ENCODE measurements at regions not wholly inside any gene's neighbourhood (a gene's known extent, or its start where the extent isn't known, plus 50 kb on each side); places are given as distances from the start of the nearest gene placed in this dataset.

DNA sequence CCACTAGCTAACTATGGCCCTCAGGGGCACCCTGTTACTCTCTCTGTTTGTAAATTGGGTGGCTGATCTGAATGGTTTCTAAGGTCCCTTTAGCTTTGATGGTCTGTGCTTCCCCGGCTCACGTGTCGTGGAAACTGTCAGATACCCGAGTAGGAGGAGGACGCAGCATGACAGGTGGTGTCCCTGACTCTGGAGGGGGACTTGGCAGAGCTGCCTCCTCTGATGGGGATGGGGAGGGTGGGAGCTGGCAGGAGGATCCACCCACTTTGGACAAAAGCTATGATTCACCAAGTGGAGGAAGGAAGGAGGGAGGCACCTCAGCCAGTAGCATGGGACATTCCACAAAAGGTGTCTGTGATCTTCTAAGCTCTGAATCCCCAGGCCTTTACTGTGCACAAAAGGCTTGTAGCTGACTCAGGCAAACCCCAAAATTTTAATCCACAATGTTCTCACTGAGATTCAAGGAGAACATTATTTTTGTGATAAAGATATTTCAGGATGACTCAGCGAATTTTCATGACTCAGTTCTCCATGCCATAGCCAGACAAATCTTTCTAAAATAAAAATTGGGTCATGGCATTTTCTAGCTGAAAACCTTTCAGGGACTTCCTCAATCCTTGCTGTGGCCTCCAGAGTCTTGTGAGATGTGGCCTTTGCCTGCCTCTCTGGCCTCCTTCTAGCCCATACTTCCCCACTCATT is 131.0 kb upstream of the BRINP1 start:
- TF ChIP-seq ATOH8 (CRISPR knock-in tag; IDR thresholded peaks at IDR 0.05; ENCODE audit: low read depth) (no peak), NFE2L2 (conservative IDR thresholded peaks at IDR 0.05; ENCODE audit: low read length) (peak; percentile 96), MAFK (IDR thresholded peaks at IDR 0.05; ENCODE audit: partially characterized antibody) (peak; percentile 92)
- Histone ChIP-seq H3K9me3 (no peaks in the 10 kb centered on the region), H3K4me1 (no peaks in the 10 kb centered on the region), H3K27ac (peak overlapping the region in 1 of 2 experiments; percentile 48; a peak in 2 of 6 replicates), H3K4me3 (no peak overlapping the region), H3K4me2 (no peak overlapping the region)
- ChIA-PET CTCF (interaction anchor here (0.9 kb wide), 1 partner anchor 60 kb away, joined by 3 read pairs; no protein-coding TSS in a partner anchor), POLR2A (no interaction called here)
- FAIRE-seq (no peak), ATAC-seq (no peak), DNase-seq (ENCODE audit: low read depth in 1 of 2, low spot score in 1 of 2) (no peak)
- 35% methylated on average over 3 of the region's 6 CpGs for WGBS (ENCODE audit: missing lambda C conversion rate)

DNA sequence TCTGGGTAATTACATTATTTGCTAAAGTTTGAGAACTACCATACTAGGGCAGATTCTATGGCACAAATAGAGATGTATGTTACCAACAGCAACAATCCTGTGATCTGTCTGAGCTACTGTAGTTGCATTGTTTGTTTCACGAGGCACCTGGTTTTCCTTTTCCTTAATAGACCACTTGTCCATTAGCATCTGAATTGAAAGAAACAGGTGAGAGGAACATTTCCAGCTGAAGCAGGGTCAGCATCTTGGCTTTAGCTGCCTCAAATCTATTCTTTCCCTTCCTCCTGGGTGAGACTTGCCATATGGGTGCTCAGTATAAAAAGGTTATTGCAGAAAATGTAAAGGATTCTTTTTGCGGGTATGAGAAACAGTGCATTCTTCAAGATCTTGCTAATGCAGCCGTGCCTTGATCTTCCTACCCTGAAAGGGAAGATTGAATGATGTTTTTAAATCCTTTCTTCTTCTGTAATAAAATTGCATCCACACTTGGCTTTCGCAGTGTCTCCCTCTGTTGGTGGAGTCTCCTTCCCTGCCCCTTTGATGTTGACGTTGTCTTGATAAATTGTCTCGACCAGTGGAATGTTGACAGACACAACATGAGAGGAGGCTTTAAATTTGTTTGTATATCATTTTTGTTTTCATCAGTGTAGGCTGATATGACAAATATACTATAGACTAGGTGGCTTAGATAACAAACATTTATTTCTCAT is 118.0 kb upstream of the BRINP1 start:
- TF ChIP-seq GATA3 (IDR thresholded peaks at IDR 0.05; ENCODE audit: borderline replicate concordance) (no peak), EP300 (IDR thresholded peaks at IDR 0.05) (no peak), TFCP2L1 (CRISPR knock-in tag; IDR thresholded peaks at IDR 0.05) (no peak)
- no peaks in the 10 kb centered on the region for H3K4me1 ChIP-seq
- H3K4me3 ChIP-seq = no peak overlapping the region
- DNase-seq (ENCODE audit: low read depth in 1 of 2, low spot score in 1 of 2) (no peak), FAIRE-seq (no peak), ATAC-seq (no peak)
- no peak overlapping the region for H3K27ac ChIP-seq
- H3K9me3 ChIP-seq = no peaks in the 10 kb centered on the region
- ChIA-PET POLR2A (no interaction called here), CTCF (no interaction called here)
- H3K4me2 ChIP-seq = no peak overlapping the region
- WGBS (ENCODE audit: missing lambda C conversion rate) = 20% methylated on average over 6 of the region's 6 CpGs

DNA sequence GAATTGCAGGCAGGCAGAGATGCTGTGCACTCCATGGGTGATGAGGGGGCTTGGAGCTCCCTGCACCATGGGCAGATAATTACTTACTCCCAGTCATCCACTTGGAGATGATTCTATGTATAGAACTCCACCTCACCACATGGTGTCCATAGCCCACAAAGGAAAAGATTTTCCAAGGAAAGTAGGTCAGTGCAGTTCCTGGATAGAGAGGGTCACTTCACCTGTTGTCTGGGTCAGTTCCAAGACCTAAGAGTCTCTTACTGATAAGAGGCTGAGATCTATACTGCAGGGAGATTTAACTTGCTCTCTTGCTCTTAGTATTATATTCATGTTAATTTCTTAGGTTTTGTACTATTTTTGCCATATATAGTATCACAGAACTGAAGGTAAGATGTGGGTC is 113.9 kb upstream of the BRINP1 start:
- ATAC-seq = no peak
- no peaks in the 10 kb centered on the region for H3K4me1 ChIP-seq
- H3K9me3 ChIP-seq = no peaks in the 10 kb centered on the region
- CTCF ChIA-PET = interaction anchor here (1.0 kb wide), 1 partner anchor 73 kb away, joined by 4 read pairs; no protein-coding TSS in a partner anchor
- H3K4me3 ChIP-seq = no peak overlapping the region
- DNase-seq (ENCODE audit: low read depth in 1 of 2, low spot score in 1 of 2) = no peak
- no peak for TF ChIP-seq CBX8 (IDR thresholded peaks at IDR 0.05)
- H3K4me2 ChIP-seq = no peak overlapping the region
- H3K27ac ChIP-seq = no peak overlapping the region
- POLR2A ChIA-PET = no interaction called here
- FAIRE-seq = no peak

DNA sequence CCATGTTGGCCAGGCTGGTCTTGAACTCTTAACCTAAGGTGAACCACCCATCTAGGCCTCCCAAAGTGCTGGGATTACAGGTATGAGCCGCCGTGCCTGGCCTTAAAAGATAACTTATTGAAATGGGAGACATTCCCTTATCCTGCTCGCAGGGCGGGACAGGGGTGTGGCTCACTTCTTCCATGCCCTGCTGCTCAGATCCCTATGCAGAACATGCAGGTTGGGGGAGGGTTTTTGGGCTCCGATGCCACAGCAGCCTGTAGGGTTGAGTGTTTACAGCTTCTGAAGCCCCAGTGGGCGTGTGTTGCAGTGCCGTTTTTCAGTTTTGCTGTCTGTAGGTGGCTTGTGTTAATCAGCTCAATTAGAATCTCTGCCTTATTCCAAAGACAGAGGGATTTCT is 108.0 kb upstream of the BRINP1 start:
- no peak overlapping the region for H3K4me3 ChIP-seq
- no peak for TF ChIP-seq FOSL2 (IDR thresholded peaks at IDR 0.05)
- no peak for TF ChIP-seq FOSL2 (CRISPR knock-in tag; IDR thresholded peaks at IDR 0.05)
- TF ChIP-seq SMC3 (IDR thresholded peaks at IDR 0.05) = no peak
- TF ChIP-seq PHF8 (IDR thresholded peaks at IDR 0.05; ENCODE audit: borderline replicate concordance, low read depth) = no peak
- TF ChIP-seq RCOR1 (IDR thresholded peaks at IDR 0.05; ENCODE audit: low read depth, low read length) = no peak
- TF ChIP-seq CBX2 (IDR thresholded peaks at IDR 0.05; ENCODE audit: borderline replicate concordance, low read depth) = no peak
- TF ChIP-seq ZFP36 (IDR thresholded peaks at IDR 0.05; ENCODE audit: borderline replicate concordance, partially characterized antibody) = no peak
- no peak overlapping the region for H3K27ac ChIP-seq
- H3K9me3 ChIP-seq = no peaks in the 10 kb centered on the region
- CTCF ChIA-PET = no interaction called here
- DNase-seq (ENCODE audit: low read depth in 1 of 2, low spot score in 1 of 2) (no peak), ATAC-seq (no peak), FAIRE-seq (no peak)
- whole genome bisulfite sequencing (ENCODE audit: missing lambda C conversion rate) = 10% methylated on average over 7 of the region's 7 CpGs
- H3K4me1 ChIP-seq = no peaks in the 10 kb centered on the region
- no peak overlapping the region for H3K4me2 ChIP-seq
- POLR2A ChIA-PET = no interaction called here

DNA sequence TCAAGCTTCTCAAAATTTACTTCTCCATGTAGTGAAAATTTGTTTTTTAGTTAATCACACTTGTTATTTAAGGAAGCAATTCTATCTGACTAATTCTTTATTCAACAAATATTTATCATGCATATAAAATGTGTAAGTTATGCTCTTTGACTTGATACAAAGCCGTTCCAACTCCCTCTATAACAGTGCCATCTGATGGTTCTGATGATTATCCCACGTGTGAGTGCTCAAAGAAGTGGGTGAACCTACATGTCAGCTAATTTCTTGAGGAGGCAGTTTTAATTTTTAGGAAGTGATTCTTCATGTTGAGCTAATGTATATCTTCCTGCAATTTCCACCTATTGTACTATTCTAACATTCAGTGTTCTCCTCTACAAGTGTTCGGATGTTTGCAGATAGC is 88.8 kb upstream of the BRINP1 start:
- Histone ChIP-seq H3K9me3 (no peaks in the 10 kb centered on the region), H3K4me1 (no peaks in the 10 kb centered on the region), H3K4me3 (no peak overlapping the region), H3K4me2 (no peak overlapping the region), H3K27ac (no peak overlapping the region)
- TF ChIP-seq GATA3 (IDR thresholded peaks at IDR 0.05; ENCODE audit: borderline replicate concordance) (no peak), SMC3 (IDR thresholded peaks at IDR 0.05) (no peak), TFCP2L1 (CRISPR knock-in tag; IDR thresholded peaks at IDR 0.05) (no peak), EHMT2 (IDR thresholded peaks at IDR 0.05; ENCODE audit: low read depth) (no peak)
- TF ChIP-seq, protein P1, sequence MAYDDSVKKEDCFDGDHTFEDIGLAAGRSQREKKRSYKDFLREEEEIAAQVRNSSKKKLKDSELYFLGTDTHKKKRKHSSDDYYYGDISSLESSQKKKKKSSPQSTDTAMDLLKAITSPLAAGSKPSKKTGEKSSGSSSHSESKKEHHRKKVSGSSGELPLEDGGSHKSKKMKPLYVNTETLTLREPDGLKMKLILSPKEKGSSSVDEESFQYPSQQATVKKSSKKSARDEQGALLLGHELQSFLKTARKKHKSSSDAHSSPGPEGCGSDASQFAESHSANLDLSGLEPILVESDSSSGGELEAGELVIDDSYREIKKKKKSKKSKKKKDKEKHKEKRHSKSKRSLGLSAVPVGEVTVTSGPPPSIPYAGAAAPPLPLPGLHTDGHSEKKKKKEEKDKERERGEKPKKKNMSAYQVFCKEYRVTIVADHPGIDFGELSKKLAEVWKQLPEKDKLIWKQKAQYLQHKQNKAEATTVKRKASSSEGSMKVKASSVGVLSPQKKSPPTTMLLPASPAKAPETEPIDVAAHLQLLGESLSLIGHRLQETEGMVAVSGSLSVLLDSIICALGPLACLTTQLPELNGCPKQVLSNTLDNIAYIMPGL (CRISPR knock-in tag; IDR thresholded peaks at IDR 0.05; ENCODE audit: borderline replicate concordance) = no peak
- DNase-seq (ENCODE audit: low read depth in 1 of 2, low spot score in 1 of 2) (no peak), ATAC-seq (no peak), FAIRE-seq (no peak)
- WGBS (ENCODE audit: missing lambda C conversion rate) = 0% methylated on average over 3 of the region's 3 CpGs
- ChIA-PET POLR2A (no interaction called here), CTCF (interaction anchor here (1.2 kb wide), 1 partner anchor 26 kb away, joined by 4 read pairs; no protein-coding TSS in a partner anchor)

All from A549 (cell line).